ENCODE measurements at regions not wholly inside any gene's neighbourhood (a gene's known extent, or its start where the extent isn't known, plus 50 kb on each side); places are given as distances from the start of the nearest gene placed in this dataset.

GRCh38 chr2:120617055-120617454 lies 118.6 kb upstream of the GLI2 start (continued):
- TF ChIP-seq, protein P1, sequence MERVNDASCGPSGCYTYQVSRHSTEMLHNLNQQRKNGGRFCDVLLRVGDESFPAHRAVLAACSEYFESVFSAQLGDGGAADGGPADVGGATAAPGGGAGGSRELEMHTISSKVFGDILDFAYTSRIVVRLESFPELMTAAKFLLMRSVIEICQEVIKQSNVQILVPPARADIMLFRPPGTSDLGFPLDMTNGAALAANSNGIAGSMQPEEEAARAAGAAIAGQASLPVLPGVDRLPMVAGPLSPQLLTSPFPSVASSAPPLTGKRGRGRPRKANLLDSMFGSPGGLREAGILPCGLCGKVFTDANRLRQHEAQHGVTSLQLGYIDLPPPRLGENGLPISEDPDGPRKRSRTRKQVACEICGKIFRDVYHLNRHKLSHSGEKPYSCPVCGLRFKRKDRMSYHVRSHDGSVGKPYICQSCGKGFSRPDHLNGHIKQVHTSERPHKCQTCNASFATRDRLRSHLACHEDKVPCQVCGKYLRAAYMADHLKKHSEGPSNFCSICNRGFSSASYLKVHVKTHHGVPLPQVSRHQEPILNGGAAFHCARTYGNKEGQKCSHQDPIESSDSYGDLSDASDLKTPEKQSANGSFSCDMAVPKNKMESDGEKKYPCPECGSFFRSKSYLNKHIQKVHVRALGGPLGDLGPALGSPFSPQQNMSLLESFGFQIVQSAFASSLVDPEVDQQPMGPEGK (tag by site-specific recombination; IDR thresholded peaks at IDR 0.05) = no peak
- TF ChIP-seq ZNF610 (tag by site-specific recombination; IDR thresholded peaks at IDR 0.05; ENCODE audit: borderline replicate concordance) = no peak

- H3K27ac ChIP-seq (ENCODE audit: extremely low read depth, low read depth, low read length) = no peak overlapping the region
- CTCF ChIA-PET = interaction anchor here (0.7 to 1.4 kb wide), 2 partner anchors 23 to 59 kb away, joined by 3 read pairs; no protein-coding TSS in a partner anchor
- no peaks in the 10 kb centered on the region for H3K4me1 ChIP-seq (ENCODE audit: control insufficient read depth, insufficient read depth, low read length)
- H3K36me3 ChIP-seq (ENCODE audit: control insufficient read depth in 2 of 2, insufficient read depth in 1 of 2, low read length in 2 of 2) = no peaks in the 10 kb centered on the region
- TF ChIP-seq TCF7L2 (IDR thresholded peaks at IDR 0.05; ENCODE audit: borderline replicate concordance, low read depth, low read length) (no peak), ZNF704 (tag by site-specific recombination; IDR thresholded peaks at IDR 0.05) (no peak), ZNF510 (tag by site-specific recombination; IDR thresholded peaks at IDR 0.05; ENCODE audit: insufficient replicate concordance) (no peak), MZF1 (tag by site-specific recombination; IDR thresholded peaks at IDR 0.05; ENCODE audit: borderline replicate concordance) (no peak), SCRT2 (tag by site-specific recombination; IDR thresholded peaks at IDR 0.05) (no peak), ZNF521 (tag by site-specific recombination; IDR thresholded peaks at IDR 0.05) (no peak), ZIC2 (tag by site-specific recombination; IDR thresholded peaks at IDR 0.05) (no peak)
- TF ChIP-seq, protein P2, sequence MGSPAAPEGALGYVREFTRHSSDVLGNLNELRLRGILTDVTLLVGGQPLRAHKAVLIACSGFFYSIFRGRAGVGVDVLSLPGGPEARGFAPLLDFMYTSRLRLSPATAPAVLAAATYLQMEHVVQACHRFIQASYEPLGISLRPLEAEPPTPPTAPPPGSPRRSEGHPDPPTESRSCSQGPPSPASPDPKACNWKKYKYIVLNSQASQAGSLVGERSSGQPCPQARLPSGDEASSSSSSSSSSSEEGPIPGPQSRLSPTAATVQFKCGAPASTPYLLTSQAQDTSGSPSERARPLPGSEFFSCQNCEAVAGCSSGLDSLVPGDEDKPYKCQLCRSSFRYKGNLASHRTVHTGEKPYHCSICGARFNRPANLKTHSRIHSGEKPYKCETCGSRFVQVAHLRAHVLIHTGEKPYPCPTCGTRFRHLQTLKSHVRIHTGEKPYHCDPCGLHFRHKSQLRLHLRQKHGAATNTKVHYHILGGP (tag by site-specific recombination; IDR thresholded peaks at IDR 0.05) = no peak
- TF ChIP-seq, protein P3, sequence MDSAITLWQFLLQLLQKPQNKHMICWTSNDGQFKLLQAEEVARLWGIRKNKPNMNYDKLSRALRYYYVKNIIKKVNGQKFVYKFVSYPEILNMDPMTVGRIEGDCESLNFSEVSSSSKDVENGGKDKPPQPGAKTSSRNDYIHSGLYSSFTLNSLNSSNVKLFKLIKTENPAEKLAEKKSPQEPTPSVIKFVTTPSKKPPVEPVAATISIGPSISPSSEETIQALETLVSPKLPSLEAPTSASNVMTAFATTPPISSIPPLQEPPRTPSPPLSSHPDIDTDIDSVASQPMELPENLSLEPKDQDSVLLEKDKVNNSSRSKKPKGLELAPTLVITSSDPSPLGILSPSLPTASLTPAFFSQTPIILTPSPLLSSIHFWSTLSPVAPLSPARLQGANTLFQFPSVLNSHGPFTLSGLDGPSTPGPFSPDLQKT (IDR thresholded peaks at IDR 0.05; ENCODE audit: borderline replicate concordance, low read depth, low read length) = no peak
- no peak overlapping the region for H3K4me3 ChIP-seq (ENCODE audit: low read depth, low read length)
- no peaks in the 10 kb centered on the region for H3K9me3 ChIP-seq (ENCODE audit: control insufficient read depth, insufficient read depth, low read depth, low read length)
- POLR2A ChIA-PET = interaction anchor here (0.7 kb wide), 1 partner anchor 58 kb away, joined by 3 read pairs; no protein-coding TSS in a partner anchor
These were observed 116.8 kb upstream of the GLI2 start for GRCh38 chr2:120618830-120619229.

- H3K4me1 ChIP-seq (ENCODE audit: control insufficient read depth, insufficient read depth, low read length) = no peaks in the 10 kb centered on the region
- H3K36me3 ChIP-seq (ENCODE audit: control insufficient read depth in 2 of 2, insufficient read depth in 1 of 2, low read length in 2 of 2) = no peaks in the 10 kb centered on the region
- ChIA-PET POLR2A (no interaction called here), CTCF (interaction anchor here (0.5 to 1.4 kb wide), 4 partner anchors 58 to 458 kb away, joined by 3 read pairs; no protein-coding TSS in a partner anchor)
- no peaks in the 10 kb centered on the region for H3K9me3 ChIP-seq (ENCODE audit: control insufficient read depth, insufficient read depth, low read depth, low read length)
- no peak overlapping the region for H3K4me3 ChIP-seq (ENCODE audit: low read depth, low read length)
- TF ChIP-seq ZNF530 (tag by site-specific recombination; IDR thresholded peaks at IDR 0.05; ENCODE audit: low read depth) (no peak), ZBTB20 (tag by site-specific recombination; IDR thresholded peaks at IDR 0.05) (no peak), MZF1 (tag by site-specific recombination; IDR thresholded peaks at IDR 0.05; ENCODE audit: borderline replicate concordance) (no peak), ZNF555 (tag by site-specific recombination; conservative IDR thresholded peaks at IDR 0.05) (no peak), CTCF (tag by site-specific recombination; IDR thresholded peaks at IDR 0.05) (no peak), ZFHX2 (tag by site-specific recombination; conservative IDR thresholded peaks at IDR 0.05) (no peak), ZNF335 (tag by site-specific recombination; conservative IDR thresholded peaks at IDR 0.05) (no peak), IKZF3 (tag by site-specific recombination; IDR thresholded peaks at IDR 0.05) (no peak), ZNF585B (tag by site-specific recombination; IDR thresholded peaks at IDR 0.05) (no peak), RBAK (tag by site-specific recombination; IDR thresholded peaks at IDR 0.05) (no peak)
- TF ChIP-seq, protein P4, sequence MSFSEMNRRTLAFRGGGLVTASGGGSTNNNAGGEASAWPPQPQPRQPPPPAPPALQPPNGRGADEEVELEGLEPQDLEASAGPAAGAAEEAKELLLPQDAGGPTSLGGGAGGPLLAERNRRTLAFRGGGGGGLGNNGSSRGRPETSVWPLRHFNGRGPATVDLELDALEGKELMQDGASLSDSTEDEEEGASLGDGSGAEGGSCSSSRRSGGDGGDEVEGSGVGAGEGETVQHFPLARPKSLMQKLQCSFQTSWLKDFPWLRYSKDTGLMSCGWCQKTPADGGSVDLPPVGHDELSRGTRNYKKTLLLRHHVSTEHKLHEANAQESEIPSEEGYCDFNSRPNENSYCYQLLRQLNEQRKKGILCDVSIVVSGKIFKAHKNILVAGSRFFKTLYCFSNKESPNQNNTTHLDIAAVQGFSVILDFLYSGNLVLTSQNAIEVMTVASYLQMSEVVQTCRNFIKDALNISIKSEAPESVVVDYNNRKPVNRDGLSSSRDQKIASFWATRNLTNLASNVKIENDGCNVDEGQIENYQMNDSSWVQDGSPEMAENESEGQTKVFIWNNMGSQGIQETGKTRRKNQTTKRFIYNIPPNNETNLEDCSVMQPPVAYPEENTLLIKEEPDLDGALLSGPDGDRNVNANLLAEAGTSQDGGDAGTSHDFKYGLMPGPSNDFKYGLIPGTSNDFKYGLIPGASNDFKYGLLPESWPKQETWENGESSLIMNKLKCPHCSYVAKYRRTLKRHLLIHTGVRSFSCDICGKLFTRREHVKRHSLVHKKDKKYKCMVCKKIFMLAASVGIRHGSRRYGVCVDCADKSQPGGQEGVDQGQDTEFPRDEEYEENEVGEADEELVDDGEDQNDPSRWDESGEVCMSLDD (tag by site-specific recombination; IDR thresholded peaks at IDR 0.05) = no peak
- no peak overlapping the region for H3K27ac ChIP-seq (ENCODE audit: extremely low read depth, low read depth, low read length)
These were observed 116.1 kb upstream of the GLI2 start for GRCh38 chr2:120619579-120619978.
